ENCODE measurements at regions not wholly inside any gene's neighbourhood (a gene's known extent, or its start where the extent isn't known, plus 50 kb on each side); places are given as distances from the start of the nearest gene placed in this dataset.

- no peak for DNase-seq
Observed at GRCh38 chr13:33520468-33520839, 234.9 kb upstream of the STARD13 start.

- DNase-seq, result no peak
Observed at GRCh38 chr13:33524086-33524485, 238.5 kb upstream of the STARD13 start.

GRCh38 chr13:33525763-33526162, 240.2 kb upstream of the STARD13 start:
- no peak for DNase-seq

GRCh38 chr13:33526718-33527117, 241.2 kb upstream of the STARD13 start:
- no peak for DNase-seq

- no peak for DNase-seq
Observed at GRCh38 chr13:33528896-33529295, 243.3 kb upstream of the STARD13 start.

- no peak for DNase-seq
Observed at GRCh38 chr13:33531484-33531883, 245.9 kb upstream of the STARD13 start.

GRCh38 chr13:33535061-33535460, 249.5 kb upstream of the STARD13 start:
- no peak for DNase-seq

- DNase-seq, result no peak
Observed at GRCh38 chr13:33536601-33537000, 251.0 kb upstream of the STARD13 start.

GRCh38 chr13:33537026-33537425, 251.5 kb upstream of the STARD13 start:
- DNase-seq, result no peak

GRCh38 chr13:33537676-33538075, 252.1 kb upstream of the STARD13 start:
- DNase-seq, result no peak

GRCh38 chr13:33541456-33541855, 255.9 kb upstream of the STARD13 start:
- no peak for DNase-seq

- DNase-seq, result no peak
Observed at GRCh38 chr13:33541962-33542308, 256.4 kb upstream of the STARD13 start.

GRCh38 chr13:33542309-33543088, 256.9 kb upstream of the STARD13 start:
- DNase-seq, result peak; percentile 97

- DNase-seq, result no peak
Observed at GRCh38 chr13:33543089-33543459, 257.5 kb upstream of the STARD13 start.

- DNase-seq, result no peak
Observed at GRCh38 chr13:33543631-33544265, 258.2 kb upstream of the STARD13 start.

GRCh38 chr13:33544308-33544707, 258.8 kb upstream of the STARD13 start:
- DNase-seq, result no peak

- DNase-seq, result no peak
Observed at GRCh38 chr13:33545492-33545891, 259.9 kb upstream of the STARD13 start.

- DNase-seq, result no peak
Observed at GRCh38 chr13:33547035-33547434, 261.5 kb upstream of the STARD13 start.

GRCh38 chr13:33548069-33548468, 262.5 kb upstream of the STARD13 start:
- DNase-seq, result no peak

- no peak for DNase-seq
Observed at GRCh38 chr13:33550276-33550675, 264.7 kb upstream of the STARD13 start.

- DNase-seq, result no peak
Observed at GRCh38 chr13:33550885-33551284, 265.3 kb upstream of the STARD13 start.

- no peak for DNase-seq
Observed at GRCh38 chr13:33554919-33555791, 262.8 kb upstream of the RFC3 start.

GRCh38 chr13:33556828-33557227, 261.1 kb upstream of the RFC3 start:
- no peak for DNase-seq

GRCh38 chr13:33560726-33561125, 257.2 kb upstream of the RFC3 start:
- no peak for DNase-seq

Measured in T1000 (cell line).